A673 (cell line): ENCODE measurements at regions not wholly inside any gene's neighbourhood (a gene's known extent, or its start where the extent isn't known, plus 50 kb on each side); places are given as distances from the start of the nearest gene placed in this dataset.

Source experiments
- EZH2 ChIP-seq: fragments of 200-600 bp; sonication (generic); IDR thresholded peaks from 2 replicates; pipeline ENCODE4 v1.6.1; 2017; ENCODE audit warnings: borderline replicate concordance, low read depth, mild to moderate bottlenecking, mixed read lengths, antibody characterized with exemption, low read length; ENCODE audit not compliant: poor library complexity, severe bottlenecking
- TF ChIP-seq, protein P1 (sequence below): fragments of 300-800, 200-600 bp; sonication (generic); conservative IDR thresholded peaks from 2 replicates; pipeline ENCODE4 v1.5.1; 2017; ENCODE audit warnings: low read depth, mild to moderate bottlenecking, antibody characterized with exemption, low read length, moderate library complexity, mixed read lengths

GRCh38 chr18:66728951-66729350 is 125.1 kb upstream of the CDH19 start:
- TF ChIP-seq EZH2: no peak
- TF ChIP-seq, protein P1, sequence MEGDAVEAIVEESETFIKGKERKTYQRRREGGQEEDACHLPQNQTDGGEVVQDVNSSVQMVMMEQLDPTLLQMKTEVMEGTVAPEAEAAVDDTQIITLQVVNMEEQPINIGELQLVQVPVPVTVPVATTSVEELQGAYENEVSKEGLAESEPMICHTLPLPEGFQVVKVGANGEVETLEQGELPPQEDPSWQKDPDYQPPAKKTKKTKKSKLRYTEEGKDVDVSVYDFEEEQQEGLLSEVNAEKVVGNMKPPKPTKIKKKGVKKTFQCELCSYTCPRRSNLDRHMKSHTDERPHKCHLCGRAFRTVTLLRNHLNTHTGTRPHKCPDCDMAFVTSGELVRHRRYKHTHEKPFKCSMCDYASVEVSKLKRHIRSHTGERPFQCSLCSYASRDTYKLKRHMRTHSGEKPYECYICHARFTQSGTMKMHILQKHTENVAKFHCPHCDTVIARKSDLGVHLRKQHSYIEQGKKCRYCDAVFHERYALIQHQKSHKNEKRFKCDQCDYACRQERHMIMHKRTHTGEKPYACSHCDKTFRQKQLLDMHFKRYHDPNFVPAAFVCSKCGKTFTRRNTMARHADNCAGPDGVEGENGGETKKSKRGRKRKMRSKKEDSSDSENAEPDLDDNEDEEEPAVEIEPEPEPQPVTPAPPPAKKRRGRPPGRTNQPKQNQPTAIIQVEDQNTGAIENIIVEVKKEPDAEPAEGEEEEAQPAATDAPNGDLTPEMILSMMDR: no peak
